Activated CD4-positive, alpha-beta T cell treated with anti-CD3 and anti-CD28 coated beads, Interleukin-2, amount 10 ng/mL, durations not matched to agents 7 days and 5 days (primary cell): ENCODE measurements at regions not wholly inside any gene's neighbourhood (a gene's known extent, or its start where the extent isn't known, plus 50 kb on each side); places are given as distances from the start of the nearest gene placed in this dataset.
"Not testable (repeated sequence)": the region's sequence is repeated elsewhere in the genome, so short reads cannot be mapped to it uniquely, and the experiment has no call there.

Experiments
- CTCF ChIA-PET: fragments of 350-600 bp; sonication (Branson Sonifier 250); formaldehyde crosslinking; loops from one replicate; lab custom pipeline; 2021; ENCODE audit warnings: antibody characterized with exemption; lab: Charles Lee
- POLR2A ChIA-PET: fragments of 350-600 bp; sonication (Branson Sonifier 250); formaldehyde crosslinking; loops from one replicate; lab custom pipeline; 2021; ENCODE audit warnings: antibody characterized with exemption; lab: Charles Lee
- DNase-seq: peaks from one replicate; pipeline ENCODE4 v3.0.0-alpha.2; 2020
- H3K27ac Mint-ChIP-seq: one replicate; pipeline ENCODE4 v1.8.0; 2021; ENCODE audit warnings: mild to moderate bottlenecking, moderate library complexity, mixed read lengths
- H3K27me3 Mint-ChIP-seq: one replicate; pipeline ENCODE4 v1.8.0; 2021; ENCODE audit warnings: mixed read lengths
- H3K36me3 Mint-ChIP-seq: one replicate; pipeline ENCODE4 v1.8.0; 2021; ENCODE audit warnings: low read depth, mixed read lengths
- H3K4me1 Mint-ChIP-seq: one replicate; pipeline ENCODE4 v1.8.0; 2021; ENCODE audit warnings: mixed read lengths
- H3K4me3 Mint-ChIP-seq: one replicate; pipeline ENCODE4 v1.8.0; 2021; ENCODE audit warnings: mild to moderate bottlenecking, moderate library complexity, mixed read lengths
- H3K9me3 Mint-ChIP-seq: one replicate; pipeline ENCODE4 v1.8.0; 2021; ENCODE audit warnings: mixed read lengths

GRCh38 chr12:96085475-96085874 is 50.1 kb upstream of the LTA4H start:
- POLR2A ChIA-PET = no interaction called here

GRCh38 chr12:96086190-96086589 is 50.8 kb upstream of the LTA4H start:
- H3K27me3 Mint-ChIP-seq, CTCF ChIA-PET, H3K4me1 Mint-ChIP-seq, DNase-seq, H3K4me3 Mint-ChIP-seq, POLR2A ChIA-PET: not testable (repeated sequence)
- Mint-ChIP-seq H3K27ac (peak overlapping the region; percentile 42), H3K36me3 (peaks cover 11% of the 10 kb centered on the region), H3K9me3 (peaks cover 30% of the 10 kb centered on the region)

More at GRCh38 chr12:96085475-96085874, 50.1 kb upstream of the LTA4H start:
- CTCF ChIA-PET = no interaction called here
- Mint-ChIP-seq H3K9me3 (peaks cover 24% of the 10 kb centered on the region), H3K27me3 (no peaks in the 10 kb centered on the region), H3K4me1 (no peaks in the 10 kb centered on the region), H3K36me3 (peaks cover 11% of the 10 kb centered on the region), H3K4me3 (no peak overlapping the region), H3K27ac (no peak overlapping the region)
- DNase-seq = no peak

- H3K36me3 Mint-ChIP-seq = peaks cover 7% of the 10 kb centered on the region
- no peaks in the 10 kb centered on the region for H3K27me3 Mint-ChIP-seq
- CTCF ChIA-PET = interaction anchor here (0.6 kb wide), 1 partner anchor 423 kb away, joined by 3 read pairs; no protein-coding TSS in a partner anchor
- no peak overlapping the region for H3K4me3 Mint-ChIP-seq
- POLR2A ChIA-PET = no interaction called here
- no peak for DNase-seq
- no peak overlapping the region for H3K27ac Mint-ChIP-seq
- peaks cover 22% of the 10 kb centered on the region for H3K4me1 Mint-ChIP-seq
- peaks cover 29% of the 10 kb centered on the region for H3K9me3 Mint-ChIP-seq
Measured at GRCh38 chr12:96091833-96092232, 56.4 kb upstream of the LTA4H start.

- peaks cover 30% of the 10 kb centered on the region for H3K4me1 Mint-ChIP-seq
- H3K9me3 Mint-ChIP-seq = peaks cover 21% of the 10 kb centered on the region
- DNase-seq = no peak
- ChIA-PET CTCF (no interaction called here), POLR2A (no interaction called here)
- H3K27ac Mint-ChIP-seq = peak overlapping the region; percentile 57
- H3K27me3 Mint-ChIP-seq = no peaks in the 10 kb centered on the region
- H3K4me3 Mint-ChIP-seq = no peak overlapping the region
- H3K36me3 Mint-ChIP-seq = peaks cover 8% of the 10 kb centered on the region
Measured at GRCh38 chr12:96093543-96094196, 58.3 kb upstream of the LTA4H start.

- POLR2A ChIA-PET = no interaction called here
- H3K4me3 Mint-ChIP-seq = no peak overlapping the region
- peaks cover 7% of the 10 kb centered on the region for H3K36me3 Mint-ChIP-seq
- H3K27ac Mint-ChIP-seq = peak overlapping the region; percentile 57
- DNase-seq = peak; percentile 10
- H3K4me1 Mint-ChIP-seq = peaks cover 35% of the 10 kb centered on the region
- CTCF ChIA-PET = interaction anchor here (1.0 to 1.1 kb wide), 2 partner anchors 41 to 84 kb away, joined by 3 read pairs; no protein-coding TSS in a partner anchor
- H3K27me3 Mint-ChIP-seq = no peaks in the 10 kb centered on the region
- peaks cover 19% of the 10 kb centered on the region for H3K9me3 Mint-ChIP-seq
Measured at GRCh38 chr12:96094201-96094600, 58.8 kb upstream of the LTA4H start.

- H3K27me3 Mint-ChIP-seq = no peaks in the 10 kb centered on the region
- CTCF ChIA-PET = interaction anchor here (0.5 to 0.6 kb wide), 2 partner anchors 111 to 359 kb away, joined by 3 read pairs; no protein-coding TSS in a partner anchor
- peaks cover 3% of the 10 kb centered on the region for H3K9me3 Mint-ChIP-seq
- no peak overlapping the region for H3K4me3 Mint-ChIP-seq
- peaks cover 50% of the 10 kb centered on the region for H3K4me1 Mint-ChIP-seq
- POLR2A ChIA-PET = no interaction called here
- H3K27ac Mint-ChIP-seq = no peak overlapping the region
- DNase-seq = no peak
- peaks cover 4% of the 10 kb centered on the region for H3K36me3 Mint-ChIP-seq
Measured at GRCh38 chr12:96098631-96099030, 63.2 kb upstream of the LTA4H start.

GRCh38 chr12:96099421-96099820 is 64.0 kb upstream of the LTA4H start:
- Mint-ChIP-seq H3K9me3 (peaks cover 3% of the 10 kb centered on the region), H3K36me3 (peaks cover 4% of the 10 kb centered on the region), H3K27me3 (no peaks in the 10 kb centered on the region), H3K4me1 (peaks cover 42% of the 10 kb centered on the region), H3K27ac (peak overlapping the region; percentile 81), H3K4me3 (no peak overlapping the region)
- CTCF ChIA-PET = no interaction called here
- DNase-seq = no peak
- POLR2A ChIA-PET = no interaction called here

GRCh38 chr12:96099986-96100385 is 64.6 kb upstream of the LTA4H start:
- DNase-seq = peak; percentile 35
- Mint-ChIP-seq H3K9me3 (peaks cover 3% of the 10 kb centered on the region), H3K27me3 (no peaks in the 10 kb centered on the region), H3K36me3 (peaks cover 4% of the 10 kb centered on the region), H3K4me3 (peak overlapping the region; percentile 7), H3K4me1 (peaks cover 36% of the 10 kb centered on the region), H3K27ac (peak overlapping the region; percentile 81)
- POLR2A ChIA-PET = no interaction called here
- CTCF ChIA-PET = interaction anchor here (0.6 kb wide), 2 partner anchors 118 to 972 kb away, joined by 3 read pairs; no protein-coding TSS in a partner anchor

- H3K27me3 Mint-ChIP-seq = no peaks in the 10 kb centered on the region
Measured at GRCh38 chr12:96101806-96102205, 66.4 kb upstream of the LTA4H start.

GRCh38 chr12:96103067-96103644 is 67.8 kb upstream of the LTA4H start:
- CTCF ChIA-PET = interaction anchor here (0.9 to 1.3 kb wide), 2 partner anchors 13 to 32 kb away, joined by 3 to 4 read pairs; no protein-coding TSS in a partner anchor

More at GRCh38 chr12:96101806-96102205, 66.4 kb upstream of the LTA4H start:
- H3K36me3 Mint-ChIP-seq = peaks cover 2% of the 10 kb centered on the region
- H3K9me3 Mint-ChIP-seq = peaks cover 3% of the 10 kb centered on the region
- ChIA-PET POLR2A (no interaction called here), CTCF (interaction anchor here (0.9 to 1.3 kb wide), 2 partner anchors 12 to 114 kb away, joined by 3 to 4 read pairs; no protein-coding TSS in a partner anchor)
- H3K4me1 Mint-ChIP-seq = peaks cover 40% of the 10 kb centered on the region
- H3K27ac Mint-ChIP-seq = no peak overlapping the region
- H3K4me3 Mint-ChIP-seq = no peak overlapping the region
- no peak for DNase-seq

GRCh38 chr12:96104566-96104965 is 69.2 kb upstream of the LTA4H start:
- DNase-seq = no peak
- ChIA-PET POLR2A (no interaction called here), CTCF (interaction anchor here (1.3 kb wide), 1 partner anchor 10 kb away, joined by 3 read pairs; no protein-coding TSS in a partner anchor)
- Mint-ChIP-seq H3K4me1 (peaks cover 45% of the 10 kb centered on the region), H3K4me3 (no peak overlapping the region), H3K27me3 (no peaks in the 10 kb centered on the region), H3K9me3 (peaks cover 3% of the 10 kb centered on the region), H3K36me3 (peaks cover 1% of the 10 kb centered on the region), H3K27ac (no peak overlapping the region)

More at GRCh38 chr12:96103067-96103644, 67.8 kb upstream of the LTA4H start:
- POLR2A ChIA-PET = no interaction called here
- Mint-ChIP-seq H3K4me3 (no peak overlapping the region), H3K4me1 (peaks cover 48% of the 10 kb centered on the region), H3K9me3 (peaks cover 3% of the 10 kb centered on the region), H3K36me3 (no peaks in the 10 kb centered on the region), H3K27ac (no peak overlapping the region), H3K27me3 (no peaks in the 10 kb centered on the region)
- no peak for DNase-seq

GRCh38 chr12:96106137-96106536 is 70.8 kb upstream of the LTA4H start:
- ChIA-PET POLR2A (no interaction called here), CTCF (interaction anchor here (0.6 to 1.5 kb wide), 4 partner anchors 26 to 136 kb away, joined by 4 to 5 read pairs (median 4); no protein-coding TSS in a partner anchor)
- Mint-ChIP-seq H3K27ac (peak overlapping the region; percentile 43), H3K4me3 (no peak overlapping the region), H3K27me3 (no peaks in the 10 kb centered on the region), H3K36me3 (peaks cover 1% of the 10 kb centered on the region), H3K9me3 (peaks cover 2% of the 10 kb centered on the region), H3K4me1 (peaks cover 38% of the 10 kb centered on the region)
- no peak for DNase-seq

GRCh38 chr12:96107236-96107635 is 71.8 kb upstream of the LTA4H start:
- no peak for DNase-seq
- Mint-ChIP-seq H3K4me1 (peaks cover 38% of the 10 kb centered on the region), H3K4me3 (no peak overlapping the region), H3K9me3 (peaks cover 2% of the 10 kb centered on the region), H3K27me3 (no peaks in the 10 kb centered on the region), H3K27ac (peak overlapping the region; percentile 96), H3K36me3 (peaks cover 1% of the 10 kb centered on the region)
- POLR2A ChIA-PET = no interaction called here
- CTCF ChIA-PET = no interaction called here
